Panc1 (cell line): ENCODE measurements at regions not wholly inside any gene's neighbourhood (a gene's known extent, or its start where the extent isn't known, plus 50 kb on each side); places are given as distances from the start of the nearest gene placed in this dataset.

Source experiments
- ATAC-seq: fragments of 200-7000 bp; cut with Tn5 transposase; 2 replicates; pipeline ENCODE4 v1.9.1; 2020; ENCODE audit warnings: mild to moderate bottlenecking, moderate library complexity
- BruUV-seq: library from RNA; stranded (reverse); fragments of 400-500 nt; replicated peaks from 2 replicates; lab custom pipeline; 2021; lab: Mats Ljungman, UMichigan
- CTCF ChIA-PET: fragments of 300-600 bp; sonication (Branson Sonifier 250); formaldehyde crosslinking; loops from one replicate; lab custom pipeline; 2022; ENCODE audit warnings: antibody characterized with exemption; lab: Charles Lee
- POLR2A ChIA-PET: fragments of 300-600 bp; sonication (Branson Sonifier 250); formaldehyde crosslinking; loops from one replicate; lab custom pipeline; 2022; ENCODE audit warnings: antibody characterized with exemption; lab: Charles Lee
- DNase-seq: peaks from one replicate; pipeline ENCODE4 v3.0.0-alpha.2; 2010; ENCODE audit warnings: low read depth, low spot score
- H3K27ac ChIP-seq: 2 replicates; pipeline ENCODE4 v1.5.1; 2011; ENCODE audit warnings: mild to moderate bottlenecking, low read length, inconsistent platforms
- H3K27me3 ChIP-seq: fragments of 200-500 bp; sonication (Bioruptor generic); 2 replicates; pipeline ENCODE4 v1.6.0; 2014; ENCODE audit warnings: low read length, inconsistent platforms; ENCODE audit not compliant: control insufficient read depth, insufficient read depth
- H3K36me3 ChIP-seq: fragments of 200-500 bp; sonication (Bioruptor generic); 2 replicates; pipeline ENCODE4 v1.5.1; 2014; ENCODE audit warnings: inconsistent platforms, mild to moderate bottlenecking, low read length, moderate library complexity; ENCODE audit not compliant: control insufficient read depth, insufficient read depth
- H3K4me1 ChIP-seq: 2 replicates; pipeline ENCODE4 v1.5.1; 2011; ENCODE audit warnings: inconsistent platforms, mild to moderate bottlenecking, low read length, moderate library complexity; ENCODE audit not compliant: control insufficient read depth, insufficient read depth
- H3K4me3 ChIP-seq, 2 experiments: 2 replicates each; pipeline ENCODE4 v1.5.1; 2011 to 2012; ENCODE audit warnings: low read depth in 2 of 2, low read length in 2 of 2, mild to moderate bottlenecking in 2 of 2, inconsistent platforms in 1 of 2, moderate library complexity in 1 of 2
- H3K9me3 ChIP-seq: fragments of 200-500 bp; sonication (Bioruptor generic); 2 replicates; pipeline ENCODE4 v1.5.1; 2014; ENCODE audit warnings: low read depth, mild to moderate bottlenecking, inconsistent platforms, low read length, moderate library complexity; ENCODE audit not compliant: control insufficient read depth, insufficient read depth
- POLR2AphosphoS5 ChIP-seq: IDR thresholded peaks from 2 replicates; pipeline ENCODE4 v1.6.1; 2012; ENCODE audit warnings: mild to moderate bottlenecking, low read depth, low read length, moderate library complexity
- SIN3A ChIP-seq: IDR thresholded peaks from 2 replicates; pipeline ENCODE4 v1.6.1; 2012; ENCODE audit warnings: low read depth, mild to moderate bottlenecking, low read length, moderate library complexity, borderline replicate concordance; ENCODE audit not compliant: insufficient read depth
- TCF7L2 ChIP-seq: IDR thresholded peaks from 2 replicates; pipeline ENCODE4 v1.6.1; 2011; ENCODE audit warnings: mild to moderate bottlenecking, low read depth, low read length, inconsistent platforms
- in situ Hi-C: cut with HindIII; loops from 2 replicates; pipeline ENCODE4 v1.10.0; 2016; ENCODE audit warnings: low sequenced_read_pairs, low pct_unique_long_range_greater_than_20kb
- intact Hi-C: fragments of 100-400 bp; cut with micrococcal nuclease; formaldehyde crosslinking; loops from one replicate; pipeline ENCODE4 v1.10.0; 2022; ENCODE audit not compliant: unreplicated experiment
- TF ChIP-seq, protein P1 (sequence below), 2 experiments: IDR thresholded peaks; 2 replicates each; pipeline ENCODE4 v1.6.1; 2011 to 2012; ENCODE audit warnings: low read depth in 2 of 2, control low read depth in 1 of 2, low read length in 1 of 2, mild to moderate bottlenecking in 1 of 2, moderate library complexity in 1 of 2; ENCODE audit not compliant: insufficient read depth in 1 of 2
- TF ChIP-seq, protein P2 (sequence below): fragments of 450-650 bp; IDR thresholded peaks from 2 replicates; pipeline ENCODE4 v1.5.1; 2017; ENCODE audit warnings: mild to moderate bottlenecking

DNA sequence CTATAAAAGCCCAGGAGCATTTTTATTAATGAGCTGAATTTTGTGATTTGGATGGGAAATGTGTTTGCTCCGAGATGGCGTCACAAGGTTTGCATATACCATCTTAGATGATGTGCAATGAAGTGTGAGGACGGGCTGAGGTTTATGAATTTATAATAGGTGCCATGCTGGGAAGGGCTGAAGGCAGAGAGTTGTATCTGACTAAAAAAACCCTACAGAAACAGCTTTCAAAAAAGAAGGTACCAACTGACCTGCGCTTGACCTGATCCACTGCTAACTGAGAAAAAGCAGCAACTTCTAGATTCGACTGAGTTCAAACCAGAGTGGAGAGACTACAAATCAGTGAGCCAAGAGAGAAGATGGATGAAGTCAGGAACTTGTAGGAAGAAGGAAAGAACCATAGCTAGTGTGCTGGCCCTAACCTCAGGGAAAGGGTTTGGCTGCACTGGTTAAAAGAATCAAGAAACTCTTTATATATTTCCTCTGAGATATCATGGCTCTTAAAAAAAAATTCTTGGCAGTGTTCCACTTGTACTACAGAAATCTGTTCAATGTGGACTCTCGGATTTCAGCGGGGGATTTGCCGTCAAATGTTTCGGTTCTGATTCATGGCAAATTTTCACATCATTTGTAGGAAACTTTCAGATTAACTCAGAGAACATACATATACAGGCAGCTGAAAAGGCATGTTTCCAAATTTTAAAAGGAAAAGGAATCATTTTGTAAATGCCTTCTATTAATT lies 56.5 kb upstream of the HDGFL1 start:
- no peak for TF ChIP-seq SIN3A
- no peak for TF ChIP-seq TCF7L2
- no peak for TF ChIP-seq POLR2AphosphoS5
- TF ChIP-seq, protein P1, sequence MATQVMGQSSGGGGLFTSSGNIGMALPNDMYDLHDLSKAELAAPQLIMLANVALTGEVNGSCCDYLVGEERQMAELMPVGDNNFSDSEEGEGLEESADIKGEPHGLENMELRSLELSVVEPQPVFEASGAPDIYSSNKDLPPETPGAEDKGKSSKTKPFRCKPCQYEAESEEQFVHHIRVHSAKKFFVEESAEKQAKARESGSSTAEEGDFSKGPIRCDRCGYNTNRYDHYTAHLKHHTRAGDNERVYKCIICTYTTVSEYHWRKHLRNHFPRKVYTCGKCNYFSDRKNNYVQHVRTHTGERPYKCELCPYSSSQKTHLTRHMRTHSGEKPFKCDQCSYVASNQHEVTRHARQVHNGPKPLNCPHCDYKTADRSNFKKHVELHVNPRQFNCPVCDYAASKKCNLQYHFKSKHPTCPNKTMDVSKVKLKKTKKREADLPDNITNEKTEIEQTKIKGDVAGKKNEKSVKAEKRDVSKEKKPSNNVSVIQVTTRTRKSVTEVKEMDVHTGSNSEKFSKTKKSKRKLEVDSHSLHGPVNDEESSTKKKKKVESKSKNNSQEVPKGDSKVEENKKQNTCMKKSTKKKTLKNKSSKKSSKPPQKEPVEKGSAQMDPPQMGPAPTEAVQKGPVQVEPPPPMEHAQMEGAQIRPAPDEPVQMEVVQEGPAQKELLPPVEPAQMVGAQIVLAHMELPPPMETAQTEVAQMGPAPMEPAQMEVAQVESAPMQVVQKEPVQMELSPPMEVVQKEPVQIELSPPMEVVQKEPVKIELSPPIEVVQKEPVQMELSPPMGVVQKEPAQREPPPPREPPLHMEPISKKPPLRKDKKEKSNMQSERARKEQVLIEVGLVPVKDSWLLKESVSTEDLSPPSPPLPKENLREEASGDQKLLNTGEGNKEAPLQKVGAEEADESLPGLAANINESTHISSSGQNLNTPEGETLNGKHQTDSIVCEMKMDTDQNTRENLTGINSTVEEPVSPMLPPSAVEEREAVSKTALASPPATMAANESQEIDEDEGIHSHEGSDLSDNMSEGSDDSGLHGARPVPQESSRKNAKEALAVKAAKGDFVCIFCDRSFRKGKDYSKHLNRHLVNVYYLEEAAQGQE (IDR thresholded peaks at IDR 0.05; ENCODE audit: insufficient read depth in 1 of 2, low read depth in 2 of 2, low read length in 1 of 2): no peak
- TF ChIP-seq, protein P2, sequence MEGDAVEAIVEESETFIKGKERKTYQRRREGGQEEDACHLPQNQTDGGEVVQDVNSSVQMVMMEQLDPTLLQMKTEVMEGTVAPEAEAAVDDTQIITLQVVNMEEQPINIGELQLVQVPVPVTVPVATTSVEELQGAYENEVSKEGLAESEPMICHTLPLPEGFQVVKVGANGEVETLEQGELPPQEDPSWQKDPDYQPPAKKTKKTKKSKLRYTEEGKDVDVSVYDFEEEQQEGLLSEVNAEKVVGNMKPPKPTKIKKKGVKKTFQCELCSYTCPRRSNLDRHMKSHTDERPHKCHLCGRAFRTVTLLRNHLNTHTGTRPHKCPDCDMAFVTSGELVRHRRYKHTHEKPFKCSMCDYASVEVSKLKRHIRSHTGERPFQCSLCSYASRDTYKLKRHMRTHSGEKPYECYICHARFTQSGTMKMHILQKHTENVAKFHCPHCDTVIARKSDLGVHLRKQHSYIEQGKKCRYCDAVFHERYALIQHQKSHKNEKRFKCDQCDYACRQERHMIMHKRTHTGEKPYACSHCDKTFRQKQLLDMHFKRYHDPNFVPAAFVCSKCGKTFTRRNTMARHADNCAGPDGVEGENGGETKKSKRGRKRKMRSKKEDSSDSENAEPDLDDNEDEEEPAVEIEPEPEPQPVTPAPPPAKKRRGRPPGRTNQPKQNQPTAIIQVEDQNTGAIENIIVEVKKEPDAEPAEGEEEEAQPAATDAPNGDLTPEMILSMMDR: no peak
- in situ Hi-C loops: no loop called here

DNA sequence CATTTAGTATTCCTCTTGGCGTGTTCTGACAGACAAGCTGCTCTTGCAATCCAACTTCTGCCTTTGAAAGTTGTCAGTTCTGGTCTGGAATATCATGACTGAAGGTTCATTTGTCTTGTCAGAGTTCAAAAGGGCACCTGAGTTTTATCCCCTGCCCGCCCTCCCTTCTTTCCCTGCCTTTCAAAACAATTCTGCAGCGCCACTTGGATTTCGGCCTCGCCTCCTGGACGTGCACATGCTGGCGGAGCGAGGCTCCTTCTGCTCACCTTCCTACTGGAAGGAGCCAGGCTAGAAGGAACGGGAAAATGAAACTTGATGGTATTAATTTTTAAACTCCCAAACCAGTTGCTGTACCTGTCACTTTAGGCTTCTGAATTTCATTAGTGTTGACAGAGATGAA lies 55.7 kb upstream of the HDGFL1 start:
- BruUV-seq: no TSS peak
- TF ChIP-seq TCF7L2 (no peak), POLR2AphosphoS5 (no peak), SIN3A (no peak)
- TF ChIP-seq, protein P2: no peak
- TF ChIP-seq, protein P1 (IDR thresholded peaks at IDR 0.05; ENCODE audit: insufficient read depth in 1 of 2, low read depth in 2 of 2, low read length in 1 of 2): no peak
- no peak overlapping the region for H3K27ac ChIP-seq

More for the DNA sequence above, 56.5 kb upstream of the HDGFL1 start:
- no peaks in the 10 kb centered on the region for H3K27me3 ChIP-seq
- no peak overlapping the region for H3K27ac ChIP-seq
- ATAC-seq (no peak), DNase-seq (no peak)
- H3K4me1 ChIP-seq: no peaks in the 10 kb centered on the region
- H3K9me3 ChIP-seq: no peaks in the 10 kb centered on the region
- CTCF ChIA-PET: no interaction called here
- H3K4me3 ChIP-seq: no peak overlapping the region
- POLR2A ChIA-PET: no interaction called here
- intact Hi-C loops: no loop called here
- BruUV-seq: no TSS peak
- H3K36me3 ChIP-seq: no peaks in the 10 kb centered on the region

More for the DNA sequence above, 55.7 kb upstream of the HDGFL1 start:
- Histone ChIP-seq H3K36me3 (no peaks in the 10 kb centered on the region), H3K27me3 (no peaks in the 10 kb centered on the region), H3K4me3 (no peak overlapping the region), H3K4me1 (no peaks in the 10 kb centered on the region), H3K9me3 (no peaks in the 10 kb centered on the region)
- no peak for ATAC-seq
- ChIA-PET POLR2A (no interaction called here), CTCF (no interaction called here)
- intact Hi-C loops: no loop called here
- in situ Hi-C loops: no loop called here
- no peak for DNase-seq
